Upper lobe of left lung (tissue), 6 donors: ENCODE measurements at regions not wholly inside any gene's neighbourhood (a gene's known extent, or its start where the extent isn't known, plus 50 kb on each side); places are given as distances from the start of the nearest gene placed in this dataset.

Source experiments
- ATAC-seq, 2 donors: fragments of 200-7000 bp; cut with Tn5 transposase; one replicate each; pipeline ENCODE4 v1.9.1; 2022; ENCODE audit warnings: mild to moderate bottlenecking in 2 of 2, moderate library complexity in 2 of 2; ENCODE audit not compliant: low FRiP score in 2 of 2
- DNase-seq, 2 donors: peaks; one replicate each; pipeline ENCODE4 v3.0.0-alpha.2; 2019 to 2020
- H3K27ac ChIP-seq, 4 donors: fragments of 200-600 bp; sonication (generic); one replicate each; pipeline ENCODE4 v1.5.1; 2016 to 2019
- H3K27me3 ChIP-seq, 4 donors: fragments of 200-600 bp; sonication (generic); one replicate each; pipeline ENCODE4 v1.5.1; 2017 to 2019
- H3K36me3 ChIP-seq, 4 donors: fragments of 200-600 bp; sonication (generic); one replicate each; pipeline ENCODE4 v1.5.1; 2016 to 2019
- H3K4me1 ChIP-seq, 4 donors: fragments of 200-600 bp; sonication (generic); one replicate each; pipeline ENCODE4 v1.5.1; 2018 to 2019
- H3K4me3 ChIP-seq, 4 donors: fragments of 200-600 bp; sonication (generic); one replicate each; pipeline ENCODE4 v1.5.1; 2017 to 2019; ENCODE audit warnings: mild to moderate bottlenecking in 2 of 4, moderate library complexity in 1 of 4
- H3K9me3 ChIP-seq, 4 donors: fragments of 200-600 bp; sonication (generic); one replicate each; pipeline ENCODE4 v1.5.1; 2018 to 2019
- CTCF ChIP-seq, 6 experiments: fragments of 450-650 bp in 4 of 6; fragments of 200-600 bp in 2 of 6; sonication (generic) in 2 of 6; IDR thresholded peaks; one replicate each; pipeline ENCODE4 v1.5.1; 2016 to 2019; ENCODE audit warnings: antibody characterized with exemption in 6 of 6
- EP300 ChIP-seq, 4 donors: sonication (generic); formaldehyde crosslinking; IDR thresholded peaks; one replicate each; pipeline ENCODE4 v1.5.1; 2017; ENCODE audit warnings: antibody characterized with exemption in 4 of 4, control low read depth in 2 of 4
- POLR2A ChIP-seq, 4 donors: fragments of 450-650 bp; IDR thresholded peaks; one replicate each; pipeline ENCODE4 v1.5.1; 2016 to 2017; ENCODE audit warnings: antibody characterized with exemption in 4 of 4, mild to moderate bottlenecking in 2 of 4
- POLR2AphosphoS5 ChIP-seq, 2 donors: sonication (generic); formaldehyde crosslinking; IDR thresholded peaks; one replicate each; pipeline ENCODE4 v1.5.1; 2017; ENCODE audit warnings: antibody characterized with exemption in 2 of 2
- WGBS, 2 donors: methylation state at CpG; one replicate each; pipeline ENCODE4 v1.1.5; 2017 to 2018; 5-methylcytosine and 5-hydroxymethylcytosine counted together
- donor health status: DM: no; HTN: no; CAD: no; lungs with moderate emphysema.
- donor health status: DM: no; HTN: yes; CAD: no; lungs with severe emphysema.

GRCh38 chr17:5881849-5882248 lies 188.3 kb upstream of the WSCD1 start:
- H3K27me3 ChIP-seq: no peaks in the 10 kb centered on the region
- DNase-seq: no peak
- no peak for TF ChIP-seq POLR2AphosphoS5 (IDR thresholded peaks at IDR 0.05)
- no peak for TF ChIP-seq CTCF (IDR thresholded peaks at IDR 0.05)
- TF ChIP-seq EP300 (IDR thresholded peaks at IDR 0.05): no peak
- no peak for TF ChIP-seq POLR2A (IDR thresholded peaks at IDR 0.05)
- ATAC-seq: no peak
- H3K27ac ChIP-seq: no peak overlapping the region
- WGBS, 2 donors: 83 to 89% methylated on average over 6 of the region's 6 CpGs
- no peaks in the 10 kb centered on the region for H3K4me1 ChIP-seq
- H3K36me3 ChIP-seq: no peaks in the 10 kb centered on the region
- no peaks in the 10 kb centered on the region for H3K9me3 ChIP-seq
- H3K4me3 ChIP-seq: no peak overlapping the region

GRCh38 chr17:5883775-5884665 lies 186.2 kb upstream of the WSCD1 start:
- TF ChIP-seq EP300 (IDR thresholded peaks at IDR 0.05): no peak
- no peak for TF ChIP-seq POLR2AphosphoS5 (IDR thresholded peaks at IDR 0.05)
- WGBS, 2 donors: 73 to 76% methylated on average over 13 of the region's 13 CpGs
- Histone ChIP-seq H3K9me3 (no peaks in the 10 kb centered on the region), H3K27ac (no peak overlapping the region), H3K27me3 (no peaks in the 10 kb centered on the region), H3K4me1 (no peaks in the 10 kb centered on the region), H3K36me3 (no peaks in the 10 kb centered on the region), H3K4me3 (no peak overlapping the region)
- DNase-seq (no peak), ATAC-seq (no peak)

DNA sequence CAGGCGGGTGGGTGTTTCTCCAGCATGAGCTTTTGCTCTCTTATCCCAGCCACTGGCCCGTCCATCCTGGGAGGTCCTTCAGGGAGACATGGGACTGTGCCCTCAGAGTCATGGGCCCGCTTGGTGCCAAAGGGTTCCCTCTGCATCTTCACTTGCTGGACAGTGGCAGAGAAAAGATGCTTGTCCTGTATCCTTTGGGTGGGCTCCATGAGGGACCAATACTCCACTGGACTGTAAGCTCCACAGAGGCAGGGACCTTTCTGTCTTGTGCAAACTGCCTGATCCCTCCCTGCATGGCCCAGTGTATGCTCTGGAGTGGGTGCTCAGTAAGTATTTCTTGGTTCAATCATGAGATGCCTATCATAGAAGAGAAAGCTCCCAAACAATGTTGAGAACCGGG lies 184.8 kb upstream of the WSCD1 start:
- TF ChIP-seq EP300 (IDR thresholded peaks at IDR 0.05) (no peak), POLR2A (IDR thresholded peaks at IDR 0.05) (no peak), CTCF (IDR thresholded peaks at IDR 0.05) (no peak), POLR2AphosphoS5 (IDR thresholded peaks at IDR 0.05) (no peak)
- no peaks in the 10 kb centered on the region for H3K36me3 ChIP-seq
- H3K9me3 ChIP-seq: no peaks in the 10 kb centered on the region
- no peak overlapping the region for H3K4me3 ChIP-seq
- 90 to 97% methylated on average over 3 to 4 of the region's 4 CpGs for WGBS, 2 donors
- H3K27ac ChIP-seq: no peak overlapping the region
- no peak for ATAC-seq
- no peaks in the 10 kb centered on the region for H3K27me3 ChIP-seq
- DNase-seq: no peak
- no peaks in the 10 kb centered on the region for H3K4me1 ChIP-seq

GRCh38 chr17:5888811-5889210 lies 181.4 kb upstream of the WSCD1 start:
- no peak for DNase-seq
- Histone ChIP-seq H3K27ac (no peak overlapping the region), H3K4me3 (no peak overlapping the region), H3K36me3 (no peaks in the 10 kb centered on the region), H3K27me3 (no peaks in the 10 kb centered on the region), H3K9me3 (no peaks in the 10 kb centered on the region), H3K4me1 (no peaks in the 10 kb centered on the region)
- no peak for TF ChIP-seq CTCF (IDR thresholded peaks at IDR 0.05)
- no peak for TF ChIP-seq POLR2AphosphoS5 (IDR thresholded peaks at IDR 0.05)
- no peak for TF ChIP-seq POLR2A (IDR thresholded peaks at IDR 0.05)
- TF ChIP-seq EP300 (IDR thresholded peaks at IDR 0.05): no peak
- WGBS, 2 donors: 60 to 73% methylated on average over 2 of the region's 2 CpGs
- ATAC-seq: no peak

DNA sequence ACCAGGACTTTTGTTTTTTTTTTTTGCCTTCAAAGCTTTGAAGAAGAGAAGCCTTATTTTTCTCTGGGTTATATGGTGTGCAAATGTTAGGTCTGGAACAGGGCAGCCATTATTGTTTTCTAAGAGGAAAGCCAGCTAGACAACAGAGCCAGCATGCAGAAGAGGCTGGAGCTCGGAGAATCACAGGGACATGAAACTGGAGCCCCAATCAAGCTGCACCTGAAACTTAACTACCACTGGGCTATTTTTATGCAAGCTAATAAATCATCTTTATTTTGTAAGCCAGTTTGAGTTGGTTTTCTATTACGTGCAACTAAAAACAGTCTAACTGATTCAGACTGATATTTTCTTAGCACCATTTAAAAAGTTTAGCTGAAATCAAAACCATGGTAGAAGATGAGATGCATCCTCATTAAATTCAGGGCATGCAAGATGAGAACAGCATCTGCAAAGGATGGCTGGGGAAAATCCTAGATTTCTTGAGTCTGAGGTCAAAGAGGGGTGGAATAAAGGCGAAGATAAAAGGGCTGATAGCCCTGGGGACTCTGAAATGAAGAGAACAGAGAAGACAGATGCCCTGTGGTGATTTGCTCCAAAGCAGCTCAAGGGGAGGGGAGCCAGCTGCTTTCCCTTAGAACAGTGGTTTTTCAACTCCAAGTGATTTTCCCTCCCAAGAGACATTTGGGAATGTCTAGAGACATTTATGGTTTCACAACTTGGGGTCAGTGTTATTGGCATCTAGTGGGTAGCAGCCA lies 177.1 kb upstream of the WSCD1 start:
- Histone ChIP-seq H3K4me3 (no peak overlapping the region), H3K36me3 (no peaks in the 10 kb centered on the region), H3K9me3 (no peaks in the 10 kb centered on the region), H3K27me3 (no peaks in the 10 kb centered on the region), H3K4me1 (peaks cover 0 to 4% (median 0%) of the 10 kb centered on the region in 4 donors), H3K27ac (no peak overlapping the region)
- WGBS, 2 donors: 44 to 55% methylated on average over 3 of the region's 3 CpGs
- ATAC-seq: no peak
- DNase-seq: no peak
- TF ChIP-seq CTCF (IDR thresholded peaks at IDR 0.05) (no peak), POLR2A (IDR thresholded peaks at IDR 0.05) (no peak), EP300 (IDR thresholded peaks at IDR 0.05) (no peak), POLR2AphosphoS5 (IDR thresholded peaks at IDR 0.05) (no peak)
